Astrocyte (in vitro differentiated cells and primary cell): ENCODE measurements at regions not wholly inside any gene's neighbourhood (a gene's known extent, or its start where the extent isn't known, plus 50 kb on each side); places are given as distances from the start of the nearest gene placed in this dataset.

Experiments
- DNase-seq: peaks from one replicate; pipeline ENCODE4 v3.0.0-alpha.2; 2010; ENCODE audit warnings: low read depth
- FAIRE-seq: peaks from 2 replicates; lab custom pipeline; 2011; peaks lifted over from hg19 to GRCh38; lab: Jason Lieb, UNC
- H2AFZ ChIP-seq: 2 replicates; pipeline ENCODE4 v1.6.0; 2012; ENCODE audit warnings: low read depth, low read length, inconsistent platforms
- H3K27ac ChIP-seq: 2 replicates; pipeline ENCODE4 v1.5.1; 2011; ENCODE audit warnings: low read depth, low read length, inconsistent platforms
- H3K27me3 ChIP-seq: 2 replicates; pipeline ENCODE4 v1.6.0; 2011; ENCODE audit warnings: low read length, inconsistent platforms; ENCODE audit not compliant: insufficient read depth
- H3K36me3 ChIP-seq: 2 replicates; pipeline ENCODE4 v1.5.1; 2011; ENCODE audit warnings: low read length, inconsistent platforms; ENCODE audit not compliant: insufficient read depth
- H3K4me1 ChIP-seq: 2 replicates; pipeline ENCODE4 v1.5.1; 2011; ENCODE audit warnings: low read length, inconsistent platforms; ENCODE audit not compliant: insufficient read depth
- H3K4me2 ChIP-seq: 2 replicates; pipeline ENCODE4 v1.6.0; 2012; ENCODE audit warnings: low read length, inconsistent platforms
- H3K4me3 ChIP-seq: 2 replicates; pipeline ENCODE4 v1.5.1; 2011; ENCODE audit warnings: low read depth, mild to moderate bottlenecking, low read length, inconsistent platforms; ENCODE audit not compliant: insufficient read depth
- H3K79me2 ChIP-seq: 2 replicates; pipeline ENCODE4 v1.6.0; 2012; ENCODE audit warnings: mild to moderate bottlenecking, low read length, inconsistent platforms; ENCODE audit not compliant: insufficient read depth
- H3K9ac ChIP-seq: 2 replicates; pipeline ENCODE4 v1.6.0; 2012; ENCODE audit warnings: mild to moderate bottlenecking, low read length, inconsistent platforms
- H3K9me3 ChIP-seq: 2 replicates; pipeline ENCODE4 v1.5.1; 2012; ENCODE audit warnings: low read depth, mild to moderate bottlenecking, low read length, inconsistent platforms; ENCODE audit not compliant: insufficient read depth
- H4K20me1 ChIP-seq: 2 replicates; pipeline ENCODE4 v1.6.0; 2012; ENCODE audit warnings: low read length, inconsistent platforms; ENCODE audit not compliant: insufficient read depth
- H3K27ac Mint-ChIP-seq: one replicate; pipeline ENCODE4 v1.8.0; 2021; ENCODE audit warnings: mild to moderate bottlenecking, mixed read lengths; ENCODE audit not compliant: unreplicated experiment
- H3K27me3 Mint-ChIP-seq: one replicate; pipeline ENCODE4 v1.8.0; 2021; ENCODE audit warnings: low read depth, mixed read lengths; ENCODE audit not compliant: unreplicated experiment
- H3K36me3 Mint-ChIP-seq: one replicate; pipeline ENCODE4 v1.8.0; 2021; ENCODE audit warnings: low read depth, mixed read lengths; ENCODE audit not compliant: unreplicated experiment
- H3K4me1 Mint-ChIP-seq: one replicate; pipeline ENCODE4 v1.8.0; 2021; ENCODE audit warnings: low read depth, mixed read lengths; ENCODE audit not compliant: unreplicated experiment
- H3K4me3 Mint-ChIP-seq: one replicate; pipeline ENCODE4 v1.8.0; 2021; ENCODE audit warnings: mild to moderate bottlenecking, moderate library complexity, mixed read lengths; ENCODE audit not compliant: unreplicated experiment
- H3K9me3 Mint-ChIP-seq: one replicate; pipeline ENCODE4 v1.8.0; 2021; ENCODE audit warnings: mild to moderate bottlenecking, mixed read lengths; ENCODE audit not compliant: unreplicated experiment
- EZH2 ChIP-seq: IDR thresholded peaks from 2 replicates; pipeline ENCODE4 v1.6.1; 2012; ENCODE audit warnings: mild to moderate bottlenecking, low read length, inconsistent platforms; ENCODE audit not compliant: insufficient read depth
- TF ChIP-seq, protein P1 (sequence below): IDR thresholded peaks from 2 replicates; pipeline ENCODE4 v1.5.1; 2011; ENCODE audit warnings: low read depth, mild to moderate bottlenecking, inconsistent platforms, low read length, moderate library complexity; ENCODE audit not compliant: insufficient read depth

DNA sequence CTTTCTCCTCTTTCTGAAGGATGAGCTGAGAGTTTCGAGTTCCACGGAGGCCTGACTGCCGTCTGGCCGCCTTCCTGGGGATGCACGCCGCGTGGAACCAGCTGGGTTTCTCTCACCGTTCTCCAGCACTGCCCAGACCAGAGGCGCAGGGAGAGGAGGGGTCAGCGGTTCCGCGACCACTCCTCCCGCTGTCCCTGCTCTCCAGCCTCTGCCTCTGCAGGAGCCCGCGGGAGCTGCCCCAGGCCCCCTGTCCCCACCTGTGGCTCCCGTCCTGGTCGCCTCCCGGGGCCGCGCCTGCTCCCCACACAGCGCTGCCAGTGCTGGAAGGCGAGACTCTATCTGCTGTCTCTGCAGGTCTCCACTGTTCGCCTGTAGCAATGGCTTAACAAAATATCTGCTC lies 106.8 kb upstream of the AFDN start:
- no peaks in the 10 kb centered on the region for H3K79me2 ChIP-seq
- H3K9ac ChIP-seq: no peak overlapping the region
- H3K4me2 ChIP-seq: no peak overlapping the region
- no peaks in the 10 kb centered on the region for H3K36me3 ChIP-seq
- no peaks in the 10 kb centered on the region for H3K4me1 ChIP-seq
- no peaks in the 10 kb centered on the region for H3K27me3 ChIP-seq
- Mint-ChIP-seq H3K27ac (no peak overlapping the region), H3K4me3 (no peak overlapping the region), H3K27me3 (peaks cover 17% of the 10 kb centered on the region), H3K36me3 (no peaks in the 10 kb centered on the region), H3K4me1 (peaks cover 1% of the 10 kb centered on the region), H3K9me3 (peaks cover 5% of the 10 kb centered on the region)
- H3K4me3 ChIP-seq: no peak overlapping the region
- TF ChIP-seq EZH2: no peak
- TF ChIP-seq, protein P1, sequence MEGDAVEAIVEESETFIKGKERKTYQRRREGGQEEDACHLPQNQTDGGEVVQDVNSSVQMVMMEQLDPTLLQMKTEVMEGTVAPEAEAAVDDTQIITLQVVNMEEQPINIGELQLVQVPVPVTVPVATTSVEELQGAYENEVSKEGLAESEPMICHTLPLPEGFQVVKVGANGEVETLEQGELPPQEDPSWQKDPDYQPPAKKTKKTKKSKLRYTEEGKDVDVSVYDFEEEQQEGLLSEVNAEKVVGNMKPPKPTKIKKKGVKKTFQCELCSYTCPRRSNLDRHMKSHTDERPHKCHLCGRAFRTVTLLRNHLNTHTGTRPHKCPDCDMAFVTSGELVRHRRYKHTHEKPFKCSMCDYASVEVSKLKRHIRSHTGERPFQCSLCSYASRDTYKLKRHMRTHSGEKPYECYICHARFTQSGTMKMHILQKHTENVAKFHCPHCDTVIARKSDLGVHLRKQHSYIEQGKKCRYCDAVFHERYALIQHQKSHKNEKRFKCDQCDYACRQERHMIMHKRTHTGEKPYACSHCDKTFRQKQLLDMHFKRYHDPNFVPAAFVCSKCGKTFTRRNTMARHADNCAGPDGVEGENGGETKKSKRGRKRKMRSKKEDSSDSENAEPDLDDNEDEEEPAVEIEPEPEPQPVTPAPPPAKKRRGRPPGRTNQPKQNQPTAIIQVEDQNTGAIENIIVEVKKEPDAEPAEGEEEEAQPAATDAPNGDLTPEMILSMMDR: no peak
- no peaks in the 10 kb centered on the region for H4K20me1 ChIP-seq
- no peak overlapping the region for H3K27ac ChIP-seq
- DNase-seq (no peak), FAIRE-seq (no peak)
- H2AFZ ChIP-seq: no peak overlapping the region
- H3K9me3 ChIP-seq: no peaks in the 10 kb centered on the region

DNA sequence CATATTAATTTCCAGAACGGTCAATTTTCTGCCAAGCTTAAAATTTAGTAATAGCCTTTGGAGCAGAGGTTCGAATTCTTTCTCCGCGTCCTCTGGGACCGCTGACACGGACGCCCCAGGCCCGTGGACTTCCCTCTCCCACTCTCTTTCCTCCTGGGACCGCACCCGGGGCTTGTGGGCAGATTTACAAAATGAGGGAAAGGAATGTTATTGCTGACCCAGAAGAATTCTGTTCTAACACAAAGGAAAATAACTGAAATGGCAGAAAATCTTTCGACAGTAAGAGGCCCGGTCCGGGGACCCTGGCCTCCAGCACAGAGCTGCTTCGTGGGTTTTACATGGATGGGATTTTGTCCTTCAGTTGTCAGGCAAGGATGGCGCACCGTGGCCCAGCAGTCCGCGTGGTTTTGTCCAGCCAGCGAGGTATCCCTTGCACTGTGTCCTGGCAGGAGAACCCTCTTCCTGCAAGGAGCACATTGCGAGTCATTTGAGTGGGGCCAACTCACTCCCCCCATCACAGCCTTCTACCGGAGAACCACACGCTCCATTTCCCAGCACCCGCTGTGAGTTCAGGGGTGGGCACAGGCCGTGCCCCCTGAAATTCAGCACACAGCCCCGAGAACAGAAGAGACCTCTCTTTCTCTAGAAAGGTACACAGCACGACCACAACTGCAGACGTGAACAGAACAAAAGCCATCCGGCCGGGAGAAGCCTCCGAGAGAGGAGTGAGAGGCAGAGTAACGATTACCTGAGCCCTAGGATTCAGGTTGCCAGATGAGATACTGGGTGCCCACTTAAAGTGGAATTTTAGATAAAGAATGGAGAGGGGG lies 106.0 kb upstream of the AFDN start:
- DNase-seq: no peak
- TF ChIP-seq EZH2: no peak
- TF ChIP-seq, protein P1: no peak
- Mint-ChIP-seq H3K27ac (no peak overlapping the region), H3K9me3 (peaks cover 9% of the 10 kb centered on the region), H3K4me1 (peaks cover 1% of the 10 kb centered on the region), H3K36me3 (no peaks in the 10 kb centered on the region), H3K27me3 (peaks cover 21% of the 10 kb centered on the region), H3K4me3 (no peak overlapping the region)
- H3K27ac ChIP-seq: no peak overlapping the region
- H3K4me3 ChIP-seq: no peak overlapping the region
- no peaks in the 10 kb centered on the region for H3K4me1 ChIP-seq
- no peaks in the 10 kb centered on the region for H3K79me2 ChIP-seq
- no peak overlapping the region for H3K4me2 ChIP-seq
- FAIRE-seq: no peak
- no peaks in the 10 kb centered on the region for H3K9me3 ChIP-seq
- H3K27me3 ChIP-seq: no peaks in the 10 kb centered on the region
- no peaks in the 10 kb centered on the region for H3K36me3 ChIP-seq
- H3K9ac ChIP-seq: no peak overlapping the region
- no peaks in the 10 kb centered on the region for H4K20me1 ChIP-seq
- H2AFZ ChIP-seq: no peak overlapping the region

DNA sequence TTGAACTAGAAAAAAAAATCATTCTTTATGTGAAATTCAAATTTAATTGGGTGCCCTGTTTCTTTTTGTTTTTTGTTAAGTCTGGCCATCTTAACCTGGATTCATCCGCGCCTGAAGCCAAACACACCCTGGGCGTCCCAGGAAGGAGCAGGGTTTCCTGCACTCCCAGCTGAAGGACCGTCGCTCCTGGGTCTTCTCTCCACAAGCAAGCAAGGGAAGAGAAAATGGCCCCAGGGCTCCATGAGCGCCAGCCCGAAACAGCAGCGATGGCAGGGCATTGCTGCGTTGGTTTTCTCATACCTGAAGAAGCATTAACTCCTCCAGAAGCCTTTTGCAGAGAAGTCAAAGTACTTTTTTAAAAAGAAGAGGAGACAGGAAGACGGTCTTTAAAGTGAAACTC lies 105.4 kb upstream of the AFDN start:
- no peak overlapping the region for H3K27ac ChIP-seq
- no peaks in the 10 kb centered on the region for H3K27me3 ChIP-seq
- H3K4me1 Mint-ChIP-seq: peaks cover 1% of the 10 kb centered on the region
- DNase-seq: no peak
- TF ChIP-seq EZH2: no peak
- TF ChIP-seq, protein P1: no peak
- H3K36me3 ChIP-seq: no peaks in the 10 kb centered on the region
- H3K79me2 ChIP-seq: no peaks in the 10 kb centered on the region
- no peak overlapping the region for H3K4me3 ChIP-seq
- peaks cover 3% of the 10 kb centered on the region for H3K36me3 Mint-ChIP-seq
- no peak overlapping the region for H2AFZ ChIP-seq
- FAIRE-seq: no peak
- no peak overlapping the region for H3K4me2 ChIP-seq
- H3K27ac Mint-ChIP-seq: no peak overlapping the region
- H3K27me3 Mint-ChIP-seq: peaks cover 24% of the 10 kb centered on the region
- no peaks in the 10 kb centered on the region for H3K4me1 ChIP-seq
- H3K9ac ChIP-seq: no peak overlapping the region
- no peak overlapping the region for H3K4me3 Mint-ChIP-seq
- H4K20me1 ChIP-seq: no peaks in the 10 kb centered on the region
- H3K9me3 Mint-ChIP-seq: peaks cover 9% of the 10 kb centered on the region
- peaks cover 2% of the 10 kb centered on the region for H3K9me3 ChIP-seq
